GM21529 (cell line): ENCODE measurements at regions not wholly inside any gene's neighbourhood (a gene's known extent, or its start where the extent isn't known, plus 50 kb on each side); places are given as distances from the start of the nearest gene placed in this dataset.
A peak's percentile ranks its signal among the peaks of the same experiment; 100 is the strongest.

Source experiments
- ATAC-seq: cut with Tn5 transposase; IDR thresholded peaks from one replicate; pipeline ENCODE4 v1.9.1; 2021; ENCODE audit not compliant: unreplicated experiment

DNA sequence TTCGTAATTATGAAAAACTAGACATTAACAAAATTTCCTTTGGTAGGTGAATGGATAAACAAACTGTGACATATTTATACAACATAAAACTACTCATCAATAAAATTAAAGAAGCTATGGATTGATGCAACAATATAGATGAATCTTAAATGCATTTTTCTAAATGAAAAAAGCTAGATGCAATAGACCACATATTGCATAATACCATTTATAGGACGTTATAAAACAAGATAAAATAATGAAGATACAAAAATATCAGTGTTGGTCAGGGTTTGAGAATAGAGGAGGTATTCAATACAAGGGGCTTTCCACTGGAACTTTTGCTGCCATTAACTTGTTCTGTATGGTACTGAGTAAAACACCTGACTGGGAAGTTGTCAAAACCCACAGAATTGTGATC, 314.4 kb downstream of the GRB14 start:
- no peak for ATAC-seq

- no peak for ATAC-seq
Measured at GRCh38 chr2:164302786-164303185, 318.5 kb downstream of the GRB14 start.

GRCh38 chr2:164288235-164288634, 333.0 kb downstream of the GRB14 start:
- ATAC-seq = no peak

DNA sequence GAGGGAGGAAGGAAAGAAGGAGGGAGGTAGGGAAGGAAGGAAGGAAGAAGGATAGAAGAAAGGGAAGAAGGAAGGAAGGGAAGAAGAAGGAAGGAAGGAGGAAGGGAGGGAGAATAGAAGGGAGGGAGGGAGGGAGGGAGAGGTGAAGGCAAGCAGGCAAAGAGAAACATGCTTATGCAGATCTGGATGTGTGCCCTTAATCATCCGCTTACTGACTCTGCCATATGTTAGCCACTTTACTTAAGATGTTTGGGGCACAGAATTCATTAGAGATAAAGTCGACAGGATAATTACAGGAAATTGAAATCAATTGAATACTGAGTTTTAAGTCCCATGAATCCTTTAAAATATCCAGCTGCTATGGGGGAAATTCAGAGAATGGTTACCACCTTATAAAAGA, 334.2 kb downstream of the GRB14 start:
- no peak for ATAC-seq

DNA sequence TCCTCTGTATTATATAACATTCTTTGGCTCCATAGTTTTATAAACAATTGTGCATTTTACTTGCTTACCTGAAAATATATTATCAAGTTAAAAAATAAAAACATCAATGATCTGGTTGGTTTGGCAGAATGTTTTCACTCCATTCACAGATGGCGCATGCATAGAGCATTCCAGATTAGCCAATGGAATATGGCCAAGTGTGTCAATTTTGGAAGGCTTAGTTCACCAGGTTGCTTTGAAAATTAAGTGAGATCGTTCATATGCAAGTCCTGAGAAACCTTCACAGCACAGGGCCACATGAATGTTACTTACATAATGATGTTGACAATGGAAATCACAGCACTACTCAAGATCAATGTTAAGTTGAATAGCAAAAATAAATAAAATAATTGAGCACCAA, 335.7 kb downstream of the GRB14 start:
- no peak for ATAC-seq

- no peak for ATAC-seq
Measured at GRCh38 chr2:164281896-164282295, 339.4 kb downstream of the GRB14 start.

DNA sequence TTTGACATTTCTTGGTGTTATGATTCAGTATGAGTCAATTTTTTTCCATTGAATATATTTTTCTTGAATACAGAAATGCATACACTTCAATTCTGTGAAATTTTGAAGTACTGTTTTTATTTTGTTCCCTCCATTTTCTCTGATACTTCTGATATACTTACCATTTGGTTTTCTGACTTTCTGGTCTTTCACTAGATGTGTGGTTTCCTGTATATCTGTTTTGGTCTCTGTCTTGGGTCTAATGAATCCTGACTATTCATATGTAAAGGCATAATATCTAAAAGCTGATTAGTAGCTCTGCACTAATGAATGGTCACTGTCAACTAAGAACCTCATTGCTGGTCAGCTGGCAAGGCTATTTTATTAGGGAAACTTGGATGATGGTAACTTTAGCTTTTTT, 345.6 kb downstream of the GRB14 start:
- ATAC-seq = no peak

GRCh38 chr2:164260506-164260905, 360.8 kb downstream of the GRB14 start:
- ATAC-seq = no peak

- ATAC-seq = no peak
Measured at GRCh38 chr2:164257742-164258141, 363.5 kb downstream of the GRB14 start.

DNA sequence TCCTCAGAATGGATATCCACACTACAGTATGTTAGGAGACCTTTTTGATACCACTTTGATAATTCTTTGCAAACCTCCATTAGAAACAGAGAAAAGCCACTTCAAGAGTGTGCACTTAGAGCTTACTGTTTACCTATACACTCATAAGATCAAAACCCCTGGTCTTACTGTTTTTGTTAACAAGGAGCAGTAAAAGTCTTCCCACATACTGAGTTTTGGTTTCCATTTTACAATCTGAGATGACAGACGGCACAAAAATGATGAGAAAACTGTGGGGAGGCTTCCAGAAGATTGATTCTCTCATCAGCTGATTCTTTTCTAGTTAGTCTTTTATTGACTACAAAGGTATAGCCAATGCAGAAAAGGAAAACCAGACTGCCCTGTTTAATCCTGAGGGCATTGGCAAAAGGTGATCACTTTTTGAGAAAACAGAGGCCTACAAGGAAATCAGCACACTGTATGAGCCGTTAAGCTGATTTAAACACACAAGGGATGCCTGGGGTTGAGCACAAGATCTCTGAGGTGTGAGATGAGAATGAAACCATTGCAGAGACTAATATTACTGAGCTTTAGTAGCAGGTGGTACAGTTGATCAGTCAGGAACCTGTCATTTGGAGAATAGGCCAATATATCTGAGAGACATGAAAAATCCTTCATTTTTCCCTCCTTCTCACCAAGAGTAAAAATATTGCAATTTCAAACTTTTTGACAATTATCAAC, 368.6 kb downstream of the GRB14 start:
- ATAC-seq = peak; percentile 85

- ATAC-seq = no peak
Measured at GRCh38 chr2:164243315-164243714, 378.0 kb downstream of the GRB14 start.

DNA sequence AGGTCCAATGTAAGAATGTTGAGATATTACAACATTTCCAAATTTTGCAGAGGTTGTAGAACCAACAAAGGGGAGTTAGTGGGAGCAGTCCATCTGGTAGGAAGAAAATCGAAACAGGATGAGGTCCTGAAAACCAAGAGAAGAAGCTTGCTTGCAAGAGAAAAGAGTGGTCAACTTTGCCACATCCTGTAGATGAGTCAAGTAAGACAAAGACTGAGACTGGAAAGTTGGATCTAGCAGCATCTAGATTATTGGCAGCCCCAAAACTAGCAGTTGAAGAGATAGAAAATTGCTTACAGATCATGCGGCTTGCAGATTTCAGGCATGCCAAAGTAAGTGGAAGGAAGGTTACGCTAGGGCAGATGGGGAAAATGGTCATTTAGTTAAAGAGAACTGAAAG, 378.9 kb downstream of the GRB14 start:
- no peak for ATAC-seq

DNA sequence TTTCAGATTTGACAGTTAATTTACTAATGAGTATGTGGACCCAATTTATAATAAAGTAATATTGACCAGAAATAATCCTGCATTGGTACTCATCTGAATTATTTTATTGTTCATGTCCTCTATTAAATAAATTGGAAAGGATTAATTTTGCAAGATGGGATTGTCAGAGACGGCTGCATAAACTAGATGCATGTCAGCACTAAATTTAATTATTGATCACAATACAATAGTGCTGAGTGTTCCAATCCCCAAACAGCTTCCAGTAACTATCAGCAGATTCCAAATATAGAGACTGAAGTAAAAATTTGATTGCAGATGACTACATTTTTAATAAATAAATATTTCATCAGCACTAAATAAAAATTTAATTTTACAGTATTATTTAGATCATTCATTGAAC, 387.2 kb downstream of the GRB14 start:
- ATAC-seq = no peak

- no peak for ATAC-seq
Measured at GRCh38 chr2:164224007-164224406, 397.3 kb downstream of the GRB14 start.

DNA sequence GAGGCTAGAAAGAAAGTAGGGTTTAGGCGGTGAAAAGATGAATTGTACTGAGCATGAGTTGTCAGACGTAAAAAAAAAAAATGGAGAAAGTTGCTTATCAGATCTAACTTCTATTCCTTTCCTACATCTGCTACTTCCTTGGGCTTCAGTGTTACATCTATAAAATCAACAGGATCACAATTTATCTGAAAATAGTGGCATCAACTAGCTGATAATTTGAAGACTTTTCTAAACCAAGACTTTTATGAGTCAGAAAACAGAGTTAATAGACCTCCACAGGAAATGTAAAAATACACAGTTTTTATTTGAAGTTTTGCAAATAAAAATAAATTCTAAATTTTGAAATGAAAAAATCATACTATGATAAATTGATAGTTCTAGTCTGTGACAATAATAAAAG, 399.8 kb downstream of the GRB14 start:
- no peak for ATAC-seq

GRCh38 chr2:164220265-164220664, 401.0 kb downstream of the GRB14 start:
- no peak for ATAC-seq

GRCh38 chr2:164213916-164214315, 407.4 kb downstream of the GRB14 start:
- ATAC-seq = no peak

GRCh38 chr2:164205347-164205746, 415.9 kb downstream of the GRB14 start:
- ATAC-seq = no peak

DNA sequence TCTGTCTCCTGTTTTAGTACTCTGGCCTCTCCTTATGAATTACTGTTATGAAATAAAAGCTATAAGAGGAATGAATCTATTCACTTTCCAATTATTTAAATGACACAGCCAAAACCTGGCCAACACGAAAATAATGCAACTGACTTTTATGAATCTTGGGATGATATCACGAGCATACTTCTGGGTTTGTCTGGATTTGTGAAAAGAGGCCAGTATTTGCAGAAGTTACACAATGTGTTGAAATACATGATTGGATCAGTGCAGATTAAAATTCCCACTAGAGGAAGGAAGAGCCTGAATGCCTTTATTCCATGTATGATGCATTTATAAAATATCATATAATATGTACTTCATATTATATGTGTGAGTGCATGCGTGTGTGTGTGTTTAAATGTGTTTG, 418.2 kb downstream of the GRB14 start:
- no peak for ATAC-seq

- no peak for ATAC-seq
Measured at GRCh38 chr2:164198256-164198655, 423.0 kb downstream of the GRB14 start.

GRCh38 chr2:164190700-164191099, 430.6 kb downstream of the GRB14 start:
- ATAC-seq = no peak

GRCh38 chr2:164189851-164190250, 431.4 kb downstream of the GRB14 start:
- ATAC-seq = no peak

DNA sequence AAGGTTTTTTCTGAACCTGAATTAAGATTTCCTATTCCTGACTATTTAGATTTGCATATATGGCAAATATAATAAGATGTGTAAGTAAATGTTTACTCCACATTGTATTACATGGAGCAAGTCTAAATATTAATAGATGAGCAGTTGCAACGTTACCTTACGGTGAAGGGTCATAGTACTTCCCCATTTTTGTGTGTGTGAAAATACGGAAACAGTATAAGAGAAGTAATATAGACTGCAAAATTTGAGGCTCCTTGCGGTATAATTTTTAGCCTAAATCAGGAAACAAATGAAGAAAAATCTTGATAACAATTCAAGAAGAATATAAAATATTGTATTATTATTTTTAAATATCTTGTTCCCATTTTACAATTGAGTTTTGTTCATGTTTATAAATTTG, 434.2 kb downstream of the GRB14 start:
- ATAC-seq = no peak
